ENCODE measurements at regions not wholly inside any gene's neighbourhood (a gene's known extent, or its start where the extent isn't known, plus 50 kb on each side); places are given as distances from the start of the nearest gene placed in this dataset.

DNA sequence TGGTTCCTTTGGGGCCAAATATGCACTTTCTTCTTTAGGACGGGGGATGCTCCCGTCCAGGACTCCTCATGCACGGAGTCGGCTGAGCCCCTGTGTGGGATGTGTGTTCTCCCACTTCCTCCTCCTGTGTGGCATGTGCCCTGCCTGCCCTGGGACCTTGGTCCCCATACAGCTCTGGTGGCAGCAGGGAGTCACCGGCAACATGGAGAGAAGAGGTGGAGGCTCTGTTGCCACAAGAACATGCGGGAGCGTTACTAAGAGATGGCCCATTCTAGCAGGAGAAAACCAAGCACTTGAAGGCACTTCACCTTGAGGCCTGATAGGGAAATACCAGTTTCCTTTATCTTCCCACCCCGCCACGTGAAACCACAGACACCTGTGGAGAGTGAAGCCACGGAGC, 98.0 kb downstream of the DDX1 start:
- TF ChIP-seq ZC3H10 (CRISPR knock-in tag; IDR thresholded peaks at IDR 0.05) (no peak), ZFP3 (CRISPR knock-in tag; IDR thresholded peaks at IDR 0.05) (no peak), ZFP30 (CRISPR knock-in tag; IDR thresholded peaks at IDR 0.05) (no peak), ZNF565 (CRISPR knock-in tag; conservative IDR thresholded peaks at IDR 0.05; ENCODE audit: low read depth) (no peak)
